GM18867 (cell line): ENCODE measurements at regions not wholly inside any gene's neighbourhood (a gene's known extent, or its start where the extent isn't known, plus 50 kb on each side); places are given as distances from the start of the nearest gene placed in this dataset.

ENCODE experiments used
- ATAC-seq: cut with Tn5 transposase; IDR thresholded peaks from one replicate; pipeline ENCODE4 v1.9.1; 2021; ENCODE audit warnings: mild to moderate bottlenecking, moderate library complexity; ENCODE audit not compliant: unreplicated experiment

DNA sequence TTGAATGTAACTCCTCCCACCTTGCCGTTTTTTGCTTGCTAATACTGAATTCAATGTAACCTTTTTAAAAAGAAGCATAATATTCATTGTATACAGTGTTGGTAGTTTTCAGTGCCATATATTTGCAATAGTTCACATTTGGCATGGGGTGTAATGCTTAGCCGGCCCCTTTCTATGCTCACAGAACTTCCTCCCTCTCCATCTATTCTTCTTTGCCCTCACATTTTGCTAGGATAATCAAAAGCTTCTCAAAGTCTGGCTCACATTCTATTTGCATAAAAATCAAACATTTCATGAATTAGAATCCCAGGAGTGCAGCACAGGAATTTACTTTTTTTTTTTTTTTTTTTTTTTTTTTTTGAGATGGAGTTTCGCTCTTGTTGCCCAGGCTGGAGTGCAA, 226.3 kb upstream of the MPDZ start:
- ATAC-seq: no peak

DNA sequence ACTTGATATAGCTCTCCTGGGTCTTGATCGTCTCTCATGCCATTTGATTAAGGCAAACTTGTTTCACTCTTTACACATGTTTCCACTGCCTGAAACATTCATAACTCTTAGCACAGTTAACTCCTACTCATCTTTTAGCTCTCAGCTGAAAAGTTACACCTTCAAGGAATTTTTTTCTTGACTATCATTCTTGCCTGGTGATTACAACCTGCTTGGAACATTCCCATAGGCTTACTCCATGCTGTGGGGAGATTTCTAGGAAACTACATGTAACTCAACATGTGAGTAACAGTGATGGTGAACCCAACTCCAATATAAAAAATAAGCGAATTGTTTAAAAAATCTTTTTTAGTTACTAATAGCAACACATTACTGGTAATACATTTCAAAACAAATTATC, 224.1 kb upstream of the MPDZ start:
- ATAC-seq: no peak

DNA sequence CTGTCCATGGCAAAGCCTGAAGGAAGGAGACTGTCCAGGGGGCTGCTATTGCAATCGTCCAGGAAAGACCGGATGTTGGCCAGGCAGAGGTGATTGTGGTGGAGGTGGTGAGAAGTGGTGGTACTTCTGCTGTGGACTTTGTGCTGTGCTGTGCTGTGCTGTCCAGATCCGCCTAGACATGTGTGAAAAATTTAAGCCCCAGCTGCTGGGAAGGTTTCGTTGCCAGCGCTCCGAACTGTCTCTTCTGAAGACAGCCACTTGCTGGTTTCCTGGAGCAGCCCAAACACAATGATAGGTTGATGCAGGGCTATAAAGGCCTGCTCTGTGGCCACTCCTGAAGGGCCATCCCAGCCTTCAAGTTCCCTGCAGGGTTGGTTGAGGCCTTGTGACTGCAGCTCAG, 223.0 kb upstream of the MPDZ start:
- no peak for ATAC-seq

DNA sequence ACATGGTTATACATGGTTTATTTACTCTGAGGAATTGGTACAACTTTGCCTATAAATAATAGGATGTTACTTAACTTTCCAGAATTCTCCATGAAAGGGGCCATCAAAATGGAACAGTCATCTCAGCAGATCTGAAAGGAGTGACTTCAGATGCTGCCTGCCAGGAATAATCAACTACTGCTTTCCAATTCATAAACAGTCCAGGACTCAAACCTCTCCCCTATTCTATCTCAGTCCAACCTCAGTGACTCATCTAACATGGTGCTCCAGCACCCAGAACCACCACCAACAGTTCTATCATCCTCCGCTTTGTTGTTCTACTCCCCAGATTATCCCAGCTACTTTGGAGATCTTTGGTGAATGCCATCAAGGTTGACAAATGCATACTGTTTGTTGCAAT, 221.5 kb upstream of the MPDZ start:
- ATAC-seq: no peak

DNA sequence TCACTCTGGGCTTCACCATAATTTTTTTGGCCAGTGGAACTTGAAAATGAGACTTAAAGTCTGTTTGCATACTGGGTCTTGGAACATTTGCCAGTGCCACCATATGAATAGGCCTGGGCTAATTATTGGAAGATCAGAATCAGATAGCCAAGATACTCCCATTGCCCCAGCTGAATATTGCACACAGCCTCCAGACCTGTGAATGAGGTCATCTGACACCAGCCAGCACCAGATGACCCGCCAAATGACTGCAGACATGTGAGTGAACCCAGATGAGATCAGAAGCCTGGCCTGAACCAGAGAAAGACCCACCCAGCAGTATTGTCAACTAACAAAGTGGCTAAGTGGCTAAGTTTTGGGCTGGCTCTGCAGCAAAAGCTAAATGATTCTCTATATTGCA, 220.5 kb upstream of the MPDZ start:
- ATAC-seq: no peak

DNA sequence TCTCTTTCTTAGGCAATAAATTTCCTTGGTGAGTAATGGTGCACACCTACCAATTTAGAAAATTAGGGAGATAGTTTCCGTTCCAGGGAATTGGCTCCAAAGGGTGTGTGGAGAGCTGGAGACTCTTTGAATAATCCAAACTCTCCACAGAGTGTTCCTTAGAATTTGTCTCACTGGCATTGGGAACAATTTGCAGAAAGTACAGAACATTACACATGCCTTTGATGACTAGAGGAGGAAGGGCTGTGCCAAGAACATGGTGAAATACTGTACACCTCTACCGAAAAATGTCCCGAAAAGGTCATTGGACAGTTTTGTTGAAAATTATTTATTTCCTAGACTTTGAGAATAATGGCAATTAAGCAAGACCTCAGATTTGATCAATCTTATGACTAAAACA, 214.2 kb upstream of the MPDZ start:
- no peak for ATAC-seq

DNA sequence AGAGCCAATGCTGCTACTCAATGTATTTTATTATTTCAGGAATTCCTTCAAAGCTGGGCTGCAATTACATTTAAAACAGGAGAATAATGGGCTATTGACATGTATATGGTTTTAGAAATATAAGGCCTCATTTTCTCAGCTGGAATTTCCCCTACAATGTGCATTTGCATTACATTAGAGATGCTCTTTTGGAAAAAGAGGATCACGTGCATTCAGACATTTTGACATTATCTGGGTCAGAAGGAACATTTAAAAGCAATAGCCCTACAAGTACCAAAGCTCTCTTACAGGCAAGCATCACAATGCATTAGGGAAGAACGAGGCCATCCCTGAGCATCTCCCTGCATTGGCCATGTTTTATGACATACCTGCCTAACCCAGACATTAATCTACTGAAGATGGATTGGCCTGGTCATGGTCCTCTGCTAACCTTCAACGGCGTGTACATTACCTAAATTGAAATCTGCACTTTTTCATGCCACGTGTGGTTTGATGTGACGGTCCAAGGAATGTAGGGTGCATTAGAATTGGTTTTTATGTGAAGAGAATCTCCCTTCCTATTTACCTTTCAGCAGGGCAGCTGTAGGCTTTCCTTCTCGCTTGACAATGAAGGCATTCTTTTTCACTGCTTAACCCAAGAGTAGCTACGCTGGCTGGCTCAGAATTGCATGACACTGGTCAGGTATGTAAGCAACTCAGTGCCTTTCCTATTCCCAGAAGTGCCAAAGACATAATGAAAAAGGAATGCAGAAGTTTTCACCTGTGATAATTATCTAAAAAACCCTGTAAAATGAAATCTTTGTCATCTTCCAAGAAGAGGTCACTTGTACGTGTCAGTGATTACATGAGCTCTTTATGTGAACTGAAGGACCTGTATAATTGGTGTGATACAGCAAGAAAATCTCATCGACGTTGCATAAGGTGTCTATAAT, 212.3 kb upstream of the MPDZ start:
- no peak for ATAC-seq

DNA sequence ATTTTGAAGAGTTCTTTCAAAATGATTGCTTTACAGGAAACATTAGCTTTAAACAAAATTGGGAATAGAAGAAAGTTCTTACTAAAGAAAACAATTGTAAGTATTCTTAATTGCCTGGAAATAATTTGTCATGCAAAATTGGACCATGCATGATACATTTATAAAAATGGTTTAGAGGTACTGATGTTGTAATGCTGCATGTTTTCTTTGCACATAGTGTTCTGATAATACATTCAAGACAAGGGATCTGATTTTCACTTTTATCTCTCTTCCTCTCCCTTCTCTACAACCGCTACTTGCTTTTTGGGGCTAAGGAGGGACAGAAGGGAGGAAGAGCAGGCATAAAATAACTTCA, 211.6 kb upstream of the MPDZ start:
- ATAC-seq: no peak

DNA sequence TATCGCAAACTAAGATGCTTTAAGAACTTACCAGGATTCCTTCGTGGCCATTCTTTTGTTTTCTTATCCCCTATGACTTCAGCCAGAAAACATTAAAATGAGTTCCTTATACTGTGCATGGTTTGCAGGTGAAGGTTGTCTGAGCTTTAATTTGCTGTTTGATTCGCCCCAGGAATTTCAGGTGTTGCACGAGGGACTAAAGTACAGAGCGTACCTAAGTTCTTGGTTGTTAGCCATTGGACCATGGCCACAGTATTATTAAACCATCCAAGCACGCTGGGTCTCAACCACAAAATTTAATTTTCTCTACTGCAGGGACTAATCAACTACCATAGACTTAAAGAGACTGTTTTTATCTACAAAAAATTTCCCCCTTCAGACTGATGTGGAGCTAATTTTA, 208.4 kb upstream of the MPDZ start:
- no peak for ATAC-seq

DNA sequence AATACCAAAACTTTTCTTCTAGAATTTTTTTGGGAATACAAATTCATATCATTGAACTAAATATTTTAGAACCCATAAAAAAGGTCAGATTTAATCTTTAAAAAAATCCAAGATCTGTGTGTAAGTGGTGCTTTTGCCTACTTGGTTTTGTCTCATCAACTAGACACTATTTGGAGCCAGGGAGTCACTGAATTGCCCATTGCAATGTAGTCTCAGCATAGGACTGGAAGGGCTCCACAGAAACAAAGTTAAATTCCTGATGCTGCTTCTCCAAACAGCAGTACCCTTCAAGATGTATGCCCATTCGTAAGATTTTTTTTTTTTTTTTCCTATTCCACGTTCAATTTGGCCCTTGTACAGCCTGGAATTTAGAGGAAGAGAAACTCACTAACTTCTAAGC, 208.0 kb upstream of the MPDZ start:
- ATAC-seq: no peak

DNA sequence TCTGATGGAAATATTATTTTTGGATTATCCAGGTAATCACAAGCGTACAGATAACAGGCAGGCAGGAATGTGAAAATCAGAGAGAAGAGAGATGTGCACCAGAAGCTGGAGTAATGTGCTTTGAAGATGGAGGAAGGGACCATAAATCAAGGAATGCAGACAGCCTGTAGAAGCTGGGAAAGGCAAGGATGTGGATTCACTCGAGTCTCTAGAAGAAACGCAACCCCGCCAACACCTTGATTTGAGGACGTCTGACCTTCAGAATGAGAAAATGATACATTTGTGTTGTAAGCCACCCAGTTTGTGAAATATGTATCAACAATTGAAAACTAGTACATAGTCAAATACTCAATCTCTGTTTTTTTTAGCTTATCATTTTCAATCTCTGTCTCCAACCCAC, 207.6 kb upstream of the MPDZ start:
- ATAC-seq: no peak

DNA sequence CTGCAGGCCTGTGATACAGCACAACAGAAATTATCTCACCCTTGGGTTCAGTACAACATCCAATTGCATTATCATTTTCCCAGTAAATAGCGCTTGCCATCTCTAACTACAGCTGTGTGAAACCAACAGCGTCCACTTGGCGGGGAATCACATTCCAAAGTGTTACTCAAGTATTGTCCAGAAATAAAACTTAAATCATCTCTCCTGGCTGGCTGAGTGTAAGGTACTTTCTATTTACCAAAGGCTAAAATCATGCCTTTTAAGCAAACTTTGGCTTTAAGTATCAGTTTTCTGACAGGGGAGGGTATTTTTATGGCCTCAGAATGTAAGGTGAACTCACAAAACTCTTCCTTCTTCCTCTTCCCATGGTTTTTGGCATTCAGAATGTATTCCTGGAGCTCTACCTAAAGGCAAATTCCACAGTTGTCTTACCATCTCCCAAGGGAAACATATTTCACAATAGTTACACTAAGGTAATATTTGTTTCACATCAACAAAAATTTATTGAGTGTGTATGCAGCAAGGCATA, 205.6 kb upstream of the MPDZ start:
- no peak for ATAC-seq

DNA sequence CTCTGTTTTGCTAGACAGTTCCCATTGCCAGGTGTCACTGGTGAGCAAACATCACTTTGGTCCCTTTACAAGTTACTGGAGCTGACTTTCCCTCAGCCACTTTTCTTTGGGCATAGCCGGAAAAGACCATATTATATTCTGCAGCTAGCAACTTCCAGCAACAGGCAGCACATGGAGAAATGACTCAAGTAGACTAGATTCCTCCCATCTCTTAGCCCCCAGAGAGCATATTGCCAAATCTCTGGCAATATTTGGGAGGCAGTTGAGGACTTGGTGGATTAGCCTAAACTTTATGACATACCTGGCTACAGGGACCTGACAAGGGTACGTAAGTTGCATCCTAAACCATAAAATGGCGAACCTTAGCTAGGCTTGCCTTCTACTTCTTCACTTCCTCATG, 204.7 kb upstream of the MPDZ start:
- ATAC-seq: no peak

DNA sequence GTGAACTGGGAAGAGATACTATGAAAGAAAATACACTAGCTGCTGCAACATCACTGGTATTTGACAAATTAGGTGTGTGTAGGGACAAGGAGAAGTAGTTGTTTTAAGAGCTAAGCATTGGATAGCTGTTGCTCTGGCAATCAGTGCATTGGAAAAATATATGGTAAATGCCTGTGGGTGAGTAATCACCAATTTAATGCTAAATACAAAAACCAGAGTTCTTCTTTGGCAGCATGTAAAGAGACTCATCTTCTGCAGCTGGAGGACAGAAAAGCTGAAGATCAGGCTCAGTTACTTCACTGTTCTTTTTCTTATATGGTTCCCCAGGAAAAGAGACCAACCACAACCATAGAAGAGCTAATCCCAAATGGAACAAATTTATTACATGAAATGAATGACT, 201.8 kb upstream of the MPDZ start:
- no peak for ATAC-seq

DNA sequence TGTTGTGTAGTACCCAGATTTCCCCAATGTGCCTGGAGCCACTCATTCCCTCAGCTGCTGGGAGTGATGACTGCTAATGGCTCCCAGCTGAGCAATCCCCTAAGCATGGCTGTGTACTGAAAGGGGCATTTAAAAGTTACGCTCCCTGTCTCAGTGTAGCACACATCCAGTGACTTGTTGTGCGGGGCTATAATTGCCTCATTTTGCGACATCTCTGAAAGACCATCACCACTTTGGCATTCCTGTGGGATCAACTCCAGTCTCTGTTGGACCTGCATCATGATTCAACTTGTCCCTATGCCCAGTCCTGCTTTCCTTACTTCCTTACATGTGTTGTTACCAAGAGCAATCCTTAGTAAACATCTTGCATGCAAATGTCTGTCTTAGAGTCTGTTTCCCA, 201.2 kb upstream of the MPDZ start:
- ATAC-seq: no peak

DNA sequence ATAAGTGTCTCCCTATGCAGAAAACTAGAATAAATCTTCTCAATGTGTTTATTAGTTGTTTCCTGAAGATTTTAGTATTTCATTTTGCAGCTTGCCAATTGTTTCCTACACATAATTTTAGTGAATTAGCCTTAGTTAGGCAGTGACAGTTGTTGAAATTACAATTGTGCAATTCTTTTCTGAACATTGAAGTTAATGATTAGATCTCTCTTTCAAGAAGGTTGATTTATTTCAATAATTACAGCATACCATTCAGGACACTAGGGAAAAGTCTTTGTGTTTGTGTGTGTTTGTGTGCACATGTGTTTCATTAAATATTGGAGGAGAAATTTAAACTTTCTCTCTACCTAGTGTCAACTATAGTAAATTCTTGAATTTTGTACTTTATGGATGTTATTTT, 199.6 kb upstream of the MPDZ start:
- no peak for ATAC-seq

DNA sequence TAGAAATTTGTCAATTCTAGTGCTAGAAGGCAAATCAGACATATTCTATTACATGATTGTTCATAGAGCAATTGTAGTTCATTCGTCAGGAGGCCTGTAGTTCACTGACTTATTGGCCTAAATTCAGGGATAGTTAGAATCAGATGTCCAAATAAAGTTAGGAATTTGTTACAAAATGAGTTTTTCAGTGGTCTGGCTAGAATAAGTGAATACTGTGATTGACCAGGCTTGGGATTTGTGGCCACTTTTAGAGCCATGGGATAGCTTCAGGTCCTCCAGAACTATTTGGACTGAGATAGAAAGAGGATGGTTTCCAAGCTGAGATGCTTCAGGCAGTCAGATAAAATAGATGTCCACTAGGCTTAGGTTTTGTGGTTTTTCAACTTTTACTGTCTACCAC, 199.1 kb upstream of the MPDZ start:
- no peak for ATAC-seq

DNA sequence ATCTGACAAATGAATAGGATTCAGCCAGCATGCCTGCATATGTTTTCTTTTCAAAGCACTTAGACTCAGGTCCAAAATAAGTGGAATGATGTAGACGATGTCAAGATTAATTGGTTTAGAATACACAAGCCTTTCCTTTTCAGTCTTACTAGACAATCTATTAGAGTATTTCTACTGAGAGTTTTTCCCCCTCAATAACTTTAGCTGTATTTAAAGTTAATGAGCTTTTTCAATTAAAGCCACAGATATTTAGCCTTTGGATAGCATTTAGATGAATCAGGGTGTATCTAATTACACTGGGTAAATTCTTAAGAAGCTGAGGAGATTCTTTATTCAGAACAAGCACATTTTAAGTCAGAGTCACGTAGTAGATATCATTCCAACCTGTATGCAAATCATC, 198.7 kb upstream of the MPDZ start:
- no peak for ATAC-seq

DNA sequence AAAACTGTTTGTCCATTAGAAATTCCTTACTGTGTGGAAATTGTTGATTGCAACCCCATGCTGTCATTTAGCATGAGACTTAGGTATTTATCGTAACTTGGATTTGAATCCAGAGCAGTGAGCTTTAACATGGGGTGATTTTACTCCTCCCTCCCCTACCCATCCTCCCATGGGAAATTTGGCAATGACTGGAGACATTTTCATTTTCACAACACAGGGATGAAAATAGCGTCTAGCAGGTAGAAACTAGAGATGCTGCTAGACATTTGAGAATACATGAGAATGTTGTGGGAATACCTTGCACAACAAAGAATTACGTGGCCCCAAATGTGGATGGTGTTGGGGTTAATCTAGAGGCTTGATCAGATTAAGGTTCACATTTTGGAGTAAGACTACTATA, 191.3 kb upstream of the MPDZ start:
- no peak for ATAC-seq

DNA sequence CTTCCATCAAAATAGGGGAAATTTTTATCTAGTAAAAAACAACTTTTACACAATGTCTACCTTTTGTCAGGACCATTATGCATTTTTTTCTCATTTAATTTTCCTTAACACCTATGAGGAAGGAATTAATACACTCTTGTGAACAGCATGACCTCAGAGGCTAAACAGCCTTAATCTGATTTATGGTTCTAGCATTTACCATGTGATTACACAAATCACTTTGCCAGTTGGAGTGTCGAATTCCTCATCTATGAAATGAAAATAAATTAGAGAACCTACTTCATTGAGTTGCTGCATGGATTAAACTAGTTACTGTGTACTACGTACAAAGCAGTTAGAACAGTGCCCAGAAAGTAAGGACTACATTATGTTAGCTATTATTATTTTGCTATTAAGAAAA, 187.7 kb upstream of the MPDZ start:
- no peak for ATAC-seq

DNA sequence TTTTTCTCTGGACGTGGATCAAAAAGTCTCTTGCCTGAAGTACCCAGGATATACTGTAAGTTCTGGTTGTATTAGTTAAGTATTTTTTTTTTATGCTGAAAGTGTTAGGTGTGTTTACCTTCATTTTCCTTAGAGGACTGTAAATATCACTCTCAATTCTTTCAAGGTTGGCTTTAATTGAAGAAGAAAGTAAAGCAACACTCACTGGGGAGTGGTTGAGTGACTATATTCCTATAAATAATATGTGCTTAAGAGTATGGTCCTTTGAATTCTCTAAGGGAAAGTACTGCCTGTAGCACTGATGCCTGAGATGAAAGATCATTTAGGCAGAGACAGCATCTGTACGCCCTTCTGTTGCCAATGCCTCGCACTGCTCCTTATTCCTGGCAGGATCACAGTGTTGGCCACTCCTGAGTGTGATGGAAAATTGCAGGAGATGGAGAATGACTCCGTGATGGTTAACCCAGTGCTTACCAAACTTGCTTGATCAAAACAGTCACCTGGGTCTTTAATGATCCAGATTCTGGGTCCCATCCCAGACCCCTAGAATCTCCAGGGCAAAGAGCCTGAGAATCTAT, 182.0 kb upstream of the MPDZ start:
- ATAC-seq: no peak

DNA sequence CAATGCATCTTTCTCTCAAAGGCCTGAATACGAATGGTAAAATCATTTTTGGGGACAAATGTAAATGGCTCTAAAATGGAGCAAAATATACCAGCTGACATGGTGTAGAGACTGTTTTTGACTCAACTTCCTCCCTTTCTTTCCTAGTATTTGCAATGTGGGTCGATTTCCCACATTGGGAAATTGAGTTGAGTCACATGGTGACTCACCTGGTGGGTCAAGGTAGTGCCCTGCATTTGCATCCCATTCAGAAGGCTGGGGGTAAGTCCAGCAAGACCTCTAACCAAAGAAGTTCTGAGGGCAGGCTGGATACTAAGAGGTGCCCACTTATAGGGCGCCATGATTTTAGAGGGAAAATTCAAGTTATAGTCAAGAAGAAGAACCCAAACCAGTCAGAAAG, 179.6 kb upstream of the MPDZ start:
- no peak for ATAC-seq

DNA sequence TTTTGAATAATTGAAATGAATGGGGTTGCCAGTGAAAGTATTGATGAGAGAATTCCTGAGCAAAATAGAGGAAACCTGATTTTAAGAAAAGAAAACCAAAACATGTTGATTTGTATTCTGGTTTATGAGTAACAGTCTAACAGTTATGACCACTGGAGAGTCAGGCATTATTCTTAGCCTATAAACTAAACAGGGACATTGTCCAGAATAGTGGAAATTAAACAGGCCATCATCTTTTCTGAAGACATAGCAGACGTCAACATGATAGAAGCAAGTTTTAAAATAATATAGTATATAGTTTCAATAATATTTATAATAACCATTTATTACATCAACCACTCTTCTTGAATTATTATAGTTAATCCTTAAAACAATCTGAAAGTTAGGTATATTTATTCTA, 178.3 kb upstream of the MPDZ start:
- no peak for ATAC-seq
